HG02678 (cell line): ENCODE measurements at regions not wholly inside any gene's neighbourhood (a gene's known extent, or its start where the extent isn't known, plus 50 kb on each side); places are given as distances from the start of the nearest gene placed in this dataset.

Source experiments
- ATAC-seq: cut with Tn5 transposase; IDR thresholded peaks from one replicate; pipeline ENCODE4 v1.9.1; 2021; ENCODE audit warnings: mild to moderate bottlenecking, moderate library complexity; ENCODE audit not compliant: unreplicated experiment

- ATAC-seq, result no peak
These were observed 51.6 kb upstream of the DSEL start for GRCh38 chr18:67568166-67568565.
